Astrocyte of the spinal cord (primary cell): ENCODE measurements at regions not wholly inside any gene's neighbourhood (a gene's known extent, or its start where the extent isn't known, plus 50 kb on each side); places are given as distances from the start of the nearest gene placed in this dataset.
"Not testable (repeated sequence)": the region's sequence is repeated elsewhere in the genome, so short reads cannot be mapped to it uniquely, and the experiment has no call there.

Experiments used
- DNase-seq: peaks from one replicate; pipeline ENCODE4 v3.0.0; 2011; ENCODE audit warnings: low read depth, low spot score
- H3K4me3 ChIP-seq: 2 replicates; pipeline ENCODE4 v1.5.1; 2011; ENCODE audit warnings: low read depth, mild to moderate bottlenecking, low read length, moderate library complexity
- CTCF ChIP-seq: IDR thresholded peaks from 2 replicates; pipeline ENCODE4 v1.5.1; 2012; ENCODE audit warnings: low read depth, mild to moderate bottlenecking, low read length, inconsistent platforms
- in situ Hi-C: cut with HindIII; loops from 2 replicates; pipeline ENCODE4 v1.10.0; 2017; ENCODE audit warnings: low sequenced_read_pairs

GRCh38 chr4:62513306-62513705 lies 1313.2 kb downstream of the ADGRL3 start:
- no peak for DNase-seq
- no peak for TF ChIP-seq CTCF
- H3K4me3 ChIP-seq: no peak overlapping the region
- in situ Hi-C loops: no loop called here

- no peak overlapping the region for H3K4me3 ChIP-seq
- in situ Hi-C loops: no loop called here
- no peak for DNase-seq
- TF ChIP-seq CTCF: no peak
Measured at GRCh38 chr4:62512271-62512670, 1312.1 kb downstream of the ADGRL3 start.

DNA sequence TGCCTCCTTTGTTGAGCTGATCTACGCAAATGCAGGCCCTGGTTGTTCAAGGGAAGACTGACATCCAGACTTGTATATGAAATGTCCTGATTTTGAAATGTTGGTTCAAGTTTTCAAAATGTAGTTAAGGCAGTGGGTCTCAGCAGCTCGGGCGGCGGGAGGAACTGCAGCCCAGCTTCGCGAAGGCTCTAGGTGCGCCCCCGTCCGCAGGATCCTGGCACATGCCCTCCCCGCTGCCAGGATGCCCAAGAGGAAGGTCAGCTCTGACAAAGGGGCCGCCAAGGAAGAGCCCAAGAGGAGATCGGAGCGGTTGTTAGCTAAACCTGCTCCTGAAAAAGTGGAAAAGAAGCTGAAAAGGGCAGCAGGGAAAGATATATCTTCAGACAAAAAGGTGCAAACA lies 1310.1 kb downstream of the ADGRL3 start:
- TF ChIP-seq CTCF: no peak
- in situ Hi-C loops: no loop called here
- H3K4me3 ChIP-seq: no peak overlapping the region
- DNase-seq: no peak

- no peak overlapping the region for H3K4me3 ChIP-seq
- in situ Hi-C loops: no loop called here
- DNase-seq: no peak
- no peak for TF ChIP-seq CTCF
Measured at GRCh38 chr4:62500296-62500695, 1300.2 kb downstream of the ADGRL3 start.

GRCh38 chr4:62495032-62495431 lies 1294.9 kb downstream of the ADGRL3 start:
- no peak for TF ChIP-seq CTCF
- DNase-seq: no peak
- in situ Hi-C loops: no loop called here
- no peak overlapping the region for H3K4me3 ChIP-seq

GRCh38 chr4:62491756-62492155 lies 1291.6 kb downstream of the ADGRL3 start:
- H3K4me3 ChIP-seq, DNase-seq, in situ Hi-C loops: not testable (repeated sequence)

DNA sequence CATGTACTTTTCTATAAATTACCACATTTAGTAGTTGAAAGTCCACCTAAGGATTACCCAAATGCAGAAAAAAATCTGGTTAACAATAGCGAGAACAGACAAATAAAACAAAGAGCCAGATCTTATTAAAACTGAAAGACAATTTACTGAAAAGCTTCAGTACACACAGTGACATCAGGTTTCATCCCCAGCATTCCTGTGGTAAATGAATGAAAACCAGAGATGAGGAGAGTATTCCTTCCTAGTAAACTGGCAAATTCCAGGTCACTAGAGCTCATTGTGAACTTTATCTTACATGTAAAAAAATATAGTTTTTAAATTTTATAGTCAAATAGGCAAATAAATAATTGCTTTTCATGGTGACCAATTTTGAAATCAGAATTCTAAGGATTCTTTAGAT lies 1290.5 kb downstream of the ADGRL3 start:
- DNase-seq: no peak
- in situ Hi-C loops: no loop called here
- no peak for TF ChIP-seq CTCF
- H3K4me3 ChIP-seq: no peak overlapping the region
